A549 (cell line): ENCODE measurements at regions not wholly inside any gene's neighbourhood (a gene's known extent, or its start where the extent isn't known, plus 50 kb on each side); places are given as distances from the start of the nearest gene placed in this dataset.

Experiments used
- ATAC-seq, 2 experiments: fragments of 200-7000 bp in 1 of 2; fragments of >200 bp in 1 of 2; cut with Nextera tagmentation in 1 of 2; cut with Tn5 transposase in 1 of 2; 3 replicates each; pipeline versions ENCODE4 v1.8.0 to v1.9.1; 2018 to 2020; ENCODE audit warnings: mild to moderate bottlenecking in 1 of 2, moderate library complexity in 1 of 2
- CTCF ChIA-PET: fragments of 300-600 bp; sonication (Branson Sonifier 250); formaldehyde crosslinking; extraction: SDS; loops from one replicate; lab custom pipeline; 2021; ENCODE audit warnings: antibody characterized with exemption, inconsistent platforms; lab: Yijun Ruan, JAX
- POLR2A ChIA-PET: fragments of 350-600 bp; formaldehyde crosslinking; extraction: SDS; loops from one replicate; lab custom pipeline; 2021; ENCODE audit warnings: antibody characterized with exemption, inconsistent platforms; lab: Yijun Ruan, JAX
- DNase-seq, 2 experiments: peaks; one replicate each; pipeline versions ENCODE4 v3.0.0 to v3.0.0-alpha.2; 2011 to 2016; ENCODE audit warnings: low read depth in 1 of 2, low spot score in 1 of 2
- FAIRE-seq: peaks from 2 replicates; lab custom pipeline; 2011; peaks lifted over from hg19 to GRCh38; lab: Jason Lieb, UNC
- H3K27ac ChIP-seq, 2 experiments: fragments of >200 bp; sonication (Bioruptor Twin); formaldehyde crosslinking; 3 replicates each; pipeline ENCODE4 v1.5.1; 2016 to 2017
- H3K4me1 ChIP-seq: fragments of >200 bp; sonication (Bioruptor Twin); formaldehyde crosslinking; 3 replicates; pipeline ENCODE4 v1.6.1; 2016
- H3K4me2 ChIP-seq: fragments of >200 bp; sonication (Bioruptor Twin); formaldehyde crosslinking; 3 replicates; pipeline ENCODE4 v1.6.1; 2016
- H3K4me3 ChIP-seq: fragments of >200 bp; sonication (Bioruptor Twin); formaldehyde crosslinking; 3 replicates; pipeline ENCODE4 v1.5.1; 2016
- H3K9me3 ChIP-seq: fragments of >200 bp; sonication (Bioruptor Twin); formaldehyde crosslinking; 3 replicates; pipeline ENCODE4 v1.6.1; 2016
- BHLHE40 ChIP-seq: IDR thresholded peaks from 2 replicates; pipeline ENCODE4 v1.6.1; 2012; ENCODE audit warnings: low read depth, low read length, inconsistent platforms
- CHD4 ChIP-seq: fragments of 200-600 bp; sonication (generic); IDR thresholded peaks from 2 replicates; pipeline ENCODE4 v1.6.1; 2016; ENCODE audit warnings: antibody characterized with exemption, mild to moderate bottlenecking, borderline replicate concordance
- EHMT2 ChIP-seq: fragments of 200-600 bp; sonication (generic); IDR thresholded peaks from 2 replicates; pipeline ENCODE4 v1.6.1; 2016; ENCODE audit warnings: antibody characterized with exemption, low read depth, mild to moderate bottlenecking, moderate library complexity
- EP300 ChIP-seq, 2 experiments: fragments of >200 bp; sonication (Bioruptor Twin); formaldehyde crosslinking; IDR thresholded peaks; 2 replicates in 1 of 2; 3 replicates in 1 of 2; pipeline ENCODE4 v1.6.1; 2016 to 2017
- HEYL ChIP-seq: fragments of 250-450 bp; sonication (Bioruptor Pico); IDR thresholded peaks from 2 replicates; pipeline ENCODE4 v1.8.0; 2021; ENCODE audit warnings: mild to moderate bottlenecking, moderate library complexity
- HOXB5 ChIP-seq: fragments of 250-450 bp; sonication (Bioruptor Pico); IDR thresholded peaks from 2 replicates; pipeline ENCODE4 v1.5.0; 2020; ENCODE audit warnings: mild to moderate bottlenecking, moderate library complexity
- KDM1A ChIP-seq: fragments of 200-600 bp; sonication (generic); IDR thresholded peaks from 2 replicates; pipeline ENCODE4 v1.6.1; 2016; ENCODE audit warnings: low read depth, mild to moderate bottlenecking
- MAFK ChIP-seq: fragments of 450-650 bp; IDR thresholded peaks from 2 replicates; pipeline ENCODE4 v1.6.1; 2014; ENCODE audit not compliant: partially characterized antibody
- NFE2L2 ChIP-seq: fragments of 150-350 bp; conservative IDR thresholded peaks from 2 replicates; pipeline ENCODE4 v1.6.1; 2014; ENCODE audit warnings: low read length
- POLR2AphosphoS2 ChIP-seq: conservative IDR thresholded peaks from 2 replicates; pipeline ENCODE4 v1.6.1; 2012; ENCODE audit warnings: low read length, improper control_type of control experiment, inconsistent platforms
- RAD21 ChIP-seq, 2 experiments: fragments of >200 bp in 1 of 2; sonication (Bioruptor Twin) in 1 of 2; formaldehyde crosslinking in 1 of 2; IDR thresholded peaks in 1 of 2; conservative IDR thresholded peaks in 1 of 2; 2 replicates in 1 of 2; 3 replicates in 1 of 2; pipeline ENCODE4 v1.6.1; 2012 to 2018; ENCODE audit warnings: inconsistent platforms in 1 of 2
- ZC3H11A ChIP-seq: fragments of 450-650 bp; IDR thresholded peaks from 2 replicates; pipeline ENCODE4 v1.6.1; 2014; ENCODE audit warnings: antibody characterized with exemption, mild to moderate bottlenecking
- ZNF302 ChIP-seq: fragments of 250-450 bp; sonication (Bioruptor Pico); IDR thresholded peaks from 2 replicates; pipeline ENCODE4 v1.9.0; 2021; ENCODE audit warnings: inconsistent platforms, mild to moderate bottlenecking, moderate library complexity
- WGBS: methylation state at CpG from one replicate; pipeline ENCODE4 v1.1.6; 2017; ENCODE audit errors: missing lambda C conversion rate; 5-methylcytosine and 5-hydroxymethylcytosine counted together
- TF ChIP-seq, protein P1 (sequence below): IDR thresholded peaks from 2 replicates; pipeline ENCODE4 v1.6.1; 2012; ENCODE audit warnings: low read depth, borderline replicate concordance
- TF ChIP-seq, protein P2 (sequence below): fragments of >200 bp; sonication (Bioruptor Twin); formaldehyde crosslinking; IDR thresholded peaks from 2 replicates; pipeline ENCODE4 v1.6.1; 2016
- TF ChIP-seq, protein P3 (sequence below): fragments of 250-450 bp; sonication (Bioruptor Pico); IDR thresholded peaks from 2 replicates; pipeline ENCODE4 v1.5.0; 2021; ENCODE audit warnings: mild to moderate bottlenecking, moderate library complexity, borderline replicate concordance
- TF ChIP-seq, protein P4 (sequence below): fragments of >200 bp; sonication (Bioruptor Twin); formaldehyde crosslinking; IDR thresholded peaks from 3 replicates; pipeline ENCODE4 v1.6.1; 2016
- TF ChIP-seq, protein P5 (sequence below): fragments of 200-600 bp; sonication (generic); IDR thresholded peaks from 2 replicates; pipeline ENCODE4 v1.6.1; 2016; ENCODE audit warnings: antibody characterized with exemption, mild to moderate bottlenecking, moderate library complexity

DNA sequence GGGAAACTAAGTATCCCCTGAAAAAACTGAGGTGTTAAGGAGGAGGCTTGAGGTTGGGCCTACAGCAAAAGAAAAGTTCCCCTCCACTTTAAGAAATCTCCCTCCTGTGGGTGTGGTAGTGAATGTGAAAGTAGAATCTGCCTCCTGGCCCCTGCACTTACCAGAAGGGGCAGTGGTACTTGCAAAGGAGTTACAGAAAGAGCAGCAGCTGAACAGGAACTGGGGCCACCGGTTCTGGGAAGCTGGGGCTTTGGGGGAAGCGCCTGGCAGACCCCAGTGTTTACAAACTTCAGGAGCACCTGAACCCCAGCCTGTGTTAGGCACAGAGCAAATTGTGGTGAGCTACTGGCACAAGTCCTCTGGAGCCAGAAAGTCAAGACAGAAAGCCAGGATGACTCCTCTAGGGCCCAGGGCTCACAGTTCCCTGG lies 250.2 kb upstream of the FGGY start:
- Histone ChIP-seq H3K4me3 (no peak overlapping the region), H3K4me1 (peaks cover 32% of the 10 kb centered on the region), H3K27ac (peak overlapping the region in 1 of 2 experiments; percentile 65; a peak in 2 of 6 replicates), H3K4me2 (no peak overlapping the region), H3K9me3 (no peaks in the 10 kb centered on the region)
- TF ChIP-seq, protein P1, sequence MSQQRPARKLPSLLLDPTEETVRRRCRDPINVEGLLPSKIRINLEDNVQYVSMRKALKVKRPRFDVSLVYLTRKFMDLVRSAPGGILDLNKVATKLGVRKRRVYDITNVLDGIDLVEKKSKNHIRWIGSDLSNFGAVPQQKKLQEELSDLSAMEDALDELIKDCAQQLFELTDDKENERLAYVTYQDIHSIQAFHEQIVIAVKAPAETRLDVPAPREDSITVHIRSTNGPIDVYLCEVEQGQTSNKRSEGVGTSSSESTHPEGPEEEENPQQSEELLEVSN, result no peak
- TF ChIP-seq ZC3H11A, result no peak
- no peak for TF ChIP-seq RAD21 (conservative IDR thresholded peaks at IDR 0.05 in 1 of 2, IDR thresholded peaks at IDR 0.05 in 1 of 2)
- TF ChIP-seq CHD4, result no peak
- TF ChIP-seq MAFK, result no peak
- FAIRE-seq, result no peak
- peak in 1 of 2 experiments; percentile 45; a peak in 1 of 6 replicates for ATAC-seq
- no CpG with 5 or more reads among the region's 2 CpGs for WGBS
- ChIA-PET POLR2A (no interaction called here), CTCF (interaction anchor here (0.9 to 1.1 kb wide), 3 partner anchors 14 to 45 kb away, joined by 3 read pairs; no protein-coding TSS in a partner anchor)
- DNase-seq, result no peak

DNA sequence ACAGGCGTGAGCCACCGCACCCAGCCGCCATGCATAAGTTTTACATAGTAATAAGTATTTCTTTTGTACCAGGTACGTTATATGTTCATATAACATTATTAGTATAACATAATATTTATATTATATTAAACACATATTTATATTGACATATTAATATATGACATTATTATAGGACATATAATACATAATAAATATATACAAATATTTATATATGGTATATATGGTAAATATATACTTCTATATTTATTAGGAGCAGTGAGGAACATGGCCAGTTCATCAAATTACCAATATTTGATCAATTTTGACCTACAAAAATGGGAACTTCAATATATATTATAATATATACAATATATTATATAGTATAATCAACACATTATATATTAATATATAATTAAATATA lies 245.9 kb upstream of the FGGY start:
- TF ChIP-seq, protein P2, sequence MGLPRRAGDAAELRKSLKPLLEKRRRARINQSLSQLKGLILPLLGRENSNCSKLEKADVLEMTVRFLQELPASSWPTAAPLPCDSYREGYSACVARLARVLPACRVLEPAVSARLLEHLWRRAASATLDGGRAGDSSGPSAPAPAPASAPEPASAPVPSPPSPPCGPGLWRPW, result no peak
- no peak for TF ChIP-seq HOXB5
- no peak for TF ChIP-seq KDM1A
- TF ChIP-seq HEYL (CRISPR knock-in tag), result no peak
- TF ChIP-seq, protein P3, sequence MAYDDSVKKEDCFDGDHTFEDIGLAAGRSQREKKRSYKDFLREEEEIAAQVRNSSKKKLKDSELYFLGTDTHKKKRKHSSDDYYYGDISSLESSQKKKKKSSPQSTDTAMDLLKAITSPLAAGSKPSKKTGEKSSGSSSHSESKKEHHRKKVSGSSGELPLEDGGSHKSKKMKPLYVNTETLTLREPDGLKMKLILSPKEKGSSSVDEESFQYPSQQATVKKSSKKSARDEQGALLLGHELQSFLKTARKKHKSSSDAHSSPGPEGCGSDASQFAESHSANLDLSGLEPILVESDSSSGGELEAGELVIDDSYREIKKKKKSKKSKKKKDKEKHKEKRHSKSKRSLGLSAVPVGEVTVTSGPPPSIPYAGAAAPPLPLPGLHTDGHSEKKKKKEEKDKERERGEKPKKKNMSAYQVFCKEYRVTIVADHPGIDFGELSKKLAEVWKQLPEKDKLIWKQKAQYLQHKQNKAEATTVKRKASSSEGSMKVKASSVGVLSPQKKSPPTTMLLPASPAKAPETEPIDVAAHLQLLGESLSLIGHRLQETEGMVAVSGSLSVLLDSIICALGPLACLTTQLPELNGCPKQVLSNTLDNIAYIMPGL (CRISPR knock-in tag), result no peak
- TF ChIP-seq ZNF302 (CRISPR knock-in tag), result no peak
- TF ChIP-seq, protein P1, result no peak
- no peak for TF ChIP-seq NFE2L2
- no peak for TF ChIP-seq BHLHE40
- TF ChIP-seq, protein P4, sequence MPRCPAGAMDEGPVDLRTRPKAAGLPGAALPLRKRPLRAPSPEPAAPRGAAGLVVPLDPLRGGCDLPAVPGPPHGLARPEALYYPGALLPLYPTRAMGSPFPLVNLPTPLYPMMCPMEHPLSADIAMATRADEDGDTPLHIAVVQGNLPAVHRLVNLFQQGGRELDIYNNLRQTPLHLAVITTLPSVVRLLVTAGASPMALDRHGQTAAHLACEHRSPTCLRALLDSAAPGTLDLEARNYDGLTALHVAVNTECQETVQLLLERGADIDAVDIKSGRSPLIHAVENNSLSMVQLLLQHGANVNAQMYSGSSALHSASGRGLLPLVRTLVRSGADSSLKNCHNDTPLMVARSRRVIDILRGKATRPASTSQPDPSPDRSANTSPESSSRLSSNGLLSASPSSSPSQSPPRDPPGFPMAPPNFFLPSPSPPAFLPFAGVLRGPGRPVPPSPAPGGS, result no peak
- no peak for TF ChIP-seq EP300 (IDR thresholded peaks at IDR 0.05)
- TF ChIP-seq EHMT2, result no peak
- no peak for TF ChIP-seq POLR2AphosphoS2
- TF ChIP-seq, protein P5, sequence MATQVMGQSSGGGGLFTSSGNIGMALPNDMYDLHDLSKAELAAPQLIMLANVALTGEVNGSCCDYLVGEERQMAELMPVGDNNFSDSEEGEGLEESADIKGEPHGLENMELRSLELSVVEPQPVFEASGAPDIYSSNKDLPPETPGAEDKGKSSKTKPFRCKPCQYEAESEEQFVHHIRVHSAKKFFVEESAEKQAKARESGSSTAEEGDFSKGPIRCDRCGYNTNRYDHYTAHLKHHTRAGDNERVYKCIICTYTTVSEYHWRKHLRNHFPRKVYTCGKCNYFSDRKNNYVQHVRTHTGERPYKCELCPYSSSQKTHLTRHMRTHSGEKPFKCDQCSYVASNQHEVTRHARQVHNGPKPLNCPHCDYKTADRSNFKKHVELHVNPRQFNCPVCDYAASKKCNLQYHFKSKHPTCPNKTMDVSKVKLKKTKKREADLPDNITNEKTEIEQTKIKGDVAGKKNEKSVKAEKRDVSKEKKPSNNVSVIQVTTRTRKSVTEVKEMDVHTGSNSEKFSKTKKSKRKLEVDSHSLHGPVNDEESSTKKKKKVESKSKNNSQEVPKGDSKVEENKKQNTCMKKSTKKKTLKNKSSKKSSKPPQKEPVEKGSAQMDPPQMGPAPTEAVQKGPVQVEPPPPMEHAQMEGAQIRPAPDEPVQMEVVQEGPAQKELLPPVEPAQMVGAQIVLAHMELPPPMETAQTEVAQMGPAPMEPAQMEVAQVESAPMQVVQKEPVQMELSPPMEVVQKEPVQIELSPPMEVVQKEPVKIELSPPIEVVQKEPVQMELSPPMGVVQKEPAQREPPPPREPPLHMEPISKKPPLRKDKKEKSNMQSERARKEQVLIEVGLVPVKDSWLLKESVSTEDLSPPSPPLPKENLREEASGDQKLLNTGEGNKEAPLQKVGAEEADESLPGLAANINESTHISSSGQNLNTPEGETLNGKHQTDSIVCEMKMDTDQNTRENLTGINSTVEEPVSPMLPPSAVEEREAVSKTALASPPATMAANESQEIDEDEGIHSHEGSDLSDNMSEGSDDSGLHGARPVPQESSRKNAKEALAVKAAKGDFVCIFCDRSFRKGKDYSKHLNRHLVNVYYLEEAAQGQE, result no peak
- 66% methylated on average over 4 of the region's 4 CpGs for WGBS
- H3K9me3 ChIP-seq, result no peaks in the 10 kb centered on the region
- H3K4me2 ChIP-seq, result no peak overlapping the region
- no peak for ATAC-seq
- ChIA-PET POLR2A (no interaction called here), CTCF (no interaction called here)
- H3K27ac ChIP-seq, result no peak overlapping the region
- no peak overlapping the region for H3K4me3 ChIP-seq
- no peak for FAIRE-seq
- no peak for DNase-seq
- peaks cover 9% of the 10 kb centered on the region; the same call in 2 of the 3 replicates for H3K4me1 ChIP-seq
